ENCODE measurements at regions not wholly inside any gene's neighbourhood (a gene's known extent, or its start where the extent isn't known, plus 50 kb on each side); places are given as distances from the start of the nearest gene placed in this dataset.

- DNase-seq (ENCODE audit: low read depth in 4 of 4, low spot score in 3 of 4) = no peak
Measured at GRCh38 chr16:48905632-48906505, 295.9 kb upstream of the N4BP1 start.

- DNase-seq (ENCODE audit: low read depth in 4 of 4, low spot score in 3 of 4) = no peak
Measured at GRCh38 chr16:48904333-48904732, 294.4 kb upstream of the N4BP1 start.

GRCh38 chr16:48903039-48903438, 293.1 kb upstream of the N4BP1 start:
- DNase-seq (ENCODE audit: low read depth in 4 of 4, low spot score in 3 of 4) = no peak

DNA sequence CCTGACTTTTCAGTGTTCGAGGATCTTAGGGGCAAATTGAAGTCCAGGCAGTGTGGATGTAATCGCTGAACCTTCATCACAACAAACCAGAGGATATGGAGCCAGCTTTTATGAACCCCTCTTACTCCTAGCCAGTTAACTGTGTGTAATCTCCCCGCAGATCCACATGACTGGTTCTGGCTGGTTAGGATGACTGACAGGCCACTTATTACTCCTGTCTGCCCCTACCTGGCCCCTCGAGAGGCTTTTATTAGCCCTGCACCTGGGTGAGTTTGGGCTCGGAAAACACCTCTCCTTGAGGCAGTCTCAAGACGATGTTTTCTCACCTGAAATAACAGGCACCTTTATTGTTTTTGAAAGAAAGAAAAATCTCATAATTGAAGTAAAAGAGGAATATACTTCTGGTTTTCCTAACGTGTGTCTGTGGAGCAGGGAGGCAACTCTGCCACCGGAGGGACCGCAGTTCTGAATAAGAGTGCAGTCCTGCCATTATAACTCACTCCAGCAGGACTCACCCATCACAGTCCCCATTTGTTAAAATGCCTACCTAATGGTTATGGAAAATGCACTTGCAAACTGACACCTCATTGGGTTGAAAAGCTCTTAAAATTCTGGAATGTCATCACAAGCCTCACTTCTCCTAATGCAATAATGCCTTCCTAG, 291.9 kb upstream of the N4BP1 start:
- no peak for DNase-seq (ENCODE audit: low read depth in 4 of 4, low spot score in 3 of 4)

DNA sequence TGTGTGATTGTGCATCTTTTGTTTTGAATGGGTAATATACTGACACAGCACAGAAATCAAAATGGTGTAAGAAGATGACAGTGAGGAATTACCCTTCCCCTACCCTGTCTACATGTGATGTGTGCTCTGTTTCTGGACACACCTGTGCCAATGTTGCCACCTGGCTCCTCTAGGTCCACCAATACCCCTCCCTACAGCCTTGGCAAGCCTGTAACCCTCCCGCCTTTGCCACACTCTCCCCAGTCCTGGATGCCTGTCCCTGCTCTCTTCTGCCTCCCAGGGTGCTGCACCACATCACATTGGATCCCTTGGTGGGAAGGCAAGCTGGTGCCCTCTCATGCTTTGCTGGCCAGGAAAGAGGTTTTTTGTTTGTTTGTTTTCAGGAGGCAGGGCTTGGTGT, 289.5 kb upstream of the N4BP1 start:
- no peak for DNase-seq (ENCODE audit: low read depth in 4 of 4, low spot score in 3 of 4)

DNA sequence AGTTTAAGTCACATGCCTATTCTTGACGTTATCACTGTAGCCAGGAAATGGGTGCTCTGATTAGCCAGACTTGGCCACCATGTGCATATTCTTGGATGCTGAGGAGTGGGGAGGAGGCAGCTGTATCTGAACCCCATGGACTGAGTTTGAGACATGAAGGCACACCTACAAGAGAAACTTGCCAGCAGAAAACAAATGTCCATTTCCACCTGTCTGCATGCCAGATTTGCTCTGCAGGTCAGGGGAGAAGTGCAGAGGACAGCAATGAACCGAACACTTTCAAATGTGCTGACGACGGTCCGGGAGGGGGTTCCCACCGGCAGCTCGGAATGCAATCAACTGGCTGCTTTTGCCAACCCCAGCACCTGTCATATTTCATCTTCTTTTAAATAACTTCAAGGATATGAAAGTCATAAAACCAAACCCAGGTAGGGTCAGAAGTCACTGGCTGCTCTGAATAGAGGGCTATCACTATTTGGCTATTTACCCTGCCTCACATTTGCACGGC, 287.8 kb upstream of the N4BP1 start:
- no peak for DNase-seq (ENCODE audit: low read depth in 4 of 4, low spot score in 3 of 4)

DNA sequence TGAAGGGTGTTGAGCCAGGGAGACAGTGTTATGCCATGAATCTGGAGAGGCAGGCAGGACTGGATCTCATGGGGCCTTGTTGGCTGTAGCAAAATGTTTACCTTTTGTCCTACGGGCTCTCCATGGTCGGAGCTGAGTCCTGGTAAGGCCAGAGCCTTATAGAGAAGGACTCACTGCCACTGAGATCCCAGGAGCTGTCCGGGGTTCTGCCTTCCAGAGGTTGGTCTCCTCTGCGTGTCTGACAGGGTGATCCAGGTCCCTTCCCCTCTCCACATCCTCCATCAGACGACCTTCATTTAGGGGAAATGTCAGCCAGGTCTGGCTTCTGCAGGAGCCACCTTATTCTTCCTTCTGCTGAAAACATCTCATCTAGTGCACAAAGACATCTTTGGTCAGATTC, 285.2 kb upstream of the N4BP1 start:
- no peak for DNase-seq (ENCODE audit: low read depth in 4 of 4, low spot score in 3 of 4)

DNA sequence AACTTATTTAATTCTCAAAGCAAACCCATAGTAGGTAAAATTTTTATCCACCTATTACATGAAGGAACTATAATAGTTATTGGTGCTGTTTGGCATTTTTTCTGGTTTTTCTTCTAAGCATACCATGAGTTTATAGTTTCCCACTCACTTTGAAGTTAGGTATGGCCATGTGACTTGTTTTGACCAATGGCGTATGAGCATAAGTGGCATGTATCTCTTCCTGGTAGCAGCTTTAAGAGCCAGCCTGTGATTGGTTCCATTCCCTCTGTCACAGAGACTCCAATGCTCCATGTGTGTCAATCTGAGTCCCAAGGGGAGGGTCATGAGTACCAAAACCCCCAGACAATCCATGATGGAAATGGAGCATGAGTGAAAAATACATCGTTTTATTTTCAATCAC, 282.9 kb upstream of the N4BP1 start:
- DNase-seq (ENCODE audit: low read depth in 4 of 4, low spot score in 3 of 4) = no peak

DNA sequence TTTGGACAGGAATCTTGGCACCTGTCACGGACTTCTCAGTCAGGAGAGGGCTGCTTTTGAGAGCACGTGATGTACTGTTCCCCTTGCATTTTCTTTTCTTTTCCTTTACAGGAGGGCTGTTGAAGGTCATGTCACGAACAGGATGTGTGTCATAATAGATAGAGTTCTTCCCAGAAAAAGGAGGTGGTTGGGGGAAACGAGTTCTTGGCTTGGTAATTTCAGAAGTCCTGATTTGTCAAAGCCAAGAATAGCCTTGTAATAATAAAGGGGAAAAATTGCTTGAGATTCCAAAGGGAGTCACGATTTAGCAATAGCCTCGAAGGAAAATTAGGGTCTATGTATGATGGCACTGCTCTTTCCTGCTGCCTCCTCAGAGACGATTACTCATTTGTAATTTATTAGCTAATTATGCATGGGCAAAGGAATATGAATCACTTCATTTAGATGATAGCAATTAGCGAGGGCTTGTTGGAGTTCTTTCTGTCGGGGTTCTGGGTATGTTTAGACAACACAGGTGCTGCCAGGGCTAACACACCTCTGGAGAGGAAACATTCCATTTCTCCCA, 277.7 kb upstream of the N4BP1 start:
- no peak for DNase-seq (ENCODE audit: low read depth in 4 of 4, low spot score in 3 of 4)

- no peak for DNase-seq (ENCODE audit: low read depth in 4 of 4, low spot score in 3 of 4)
Measured at GRCh38 chr16:48885471-48885870, 275.5 kb upstream of the N4BP1 start.

GRCh38 chr16:48881272-48881671, 271.3 kb upstream of the N4BP1 start:
- no peak for DNase-seq (ENCODE audit: low read depth in 4 of 4, low spot score in 3 of 4)

DNA sequence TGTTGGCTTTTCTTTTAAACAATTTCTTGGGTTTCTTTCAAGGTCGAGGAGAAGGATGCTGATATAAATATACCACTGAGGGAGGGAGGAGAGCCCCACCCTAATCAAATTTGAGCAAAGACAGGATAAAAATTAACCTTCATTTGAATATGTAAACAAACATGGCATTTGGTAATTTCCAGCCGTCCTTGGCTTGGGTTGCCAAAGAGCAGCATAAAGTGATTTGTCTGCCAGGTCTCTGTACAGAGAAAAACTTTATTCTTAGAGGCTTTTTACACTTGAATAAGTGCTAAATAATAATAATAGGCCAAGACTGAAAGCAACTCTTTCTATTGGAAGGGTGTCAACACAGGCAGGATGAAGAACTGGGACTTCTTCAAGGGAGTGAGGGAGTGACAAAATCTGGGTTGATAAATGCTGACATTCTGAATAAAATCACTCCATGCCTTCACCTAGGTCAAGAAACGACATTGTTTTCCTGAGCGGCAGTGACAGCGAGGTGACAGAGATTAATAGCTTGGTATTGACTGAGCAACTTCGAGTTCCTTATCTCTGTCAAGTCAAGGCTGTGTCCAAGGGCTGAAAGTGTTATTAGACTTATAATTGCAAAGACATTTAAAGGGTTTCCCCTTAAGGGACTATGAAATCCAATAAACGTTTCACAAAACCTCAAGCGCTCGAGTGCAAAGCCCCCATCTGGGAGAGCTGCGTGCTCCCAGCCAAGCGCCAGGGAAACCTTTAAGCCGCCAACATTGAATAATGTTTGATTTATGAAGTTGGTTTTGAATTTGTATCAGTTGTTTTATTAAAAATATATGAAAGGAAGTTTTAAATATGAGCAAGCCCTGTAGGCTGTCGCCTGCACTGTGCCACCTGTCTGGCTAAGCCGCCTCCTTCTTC, 269.5 kb upstream of the N4BP1 start:
- DNase-seq (ENCODE audit: low read depth in 4 of 4, low spot score in 3 of 4) = no peak

GRCh38 chr16:48877946-48878345, 268.0 kb upstream of the N4BP1 start:
- DNase-seq (ENCODE audit: low read depth in 4 of 4, low spot score in 3 of 4) = no peak

DNA sequence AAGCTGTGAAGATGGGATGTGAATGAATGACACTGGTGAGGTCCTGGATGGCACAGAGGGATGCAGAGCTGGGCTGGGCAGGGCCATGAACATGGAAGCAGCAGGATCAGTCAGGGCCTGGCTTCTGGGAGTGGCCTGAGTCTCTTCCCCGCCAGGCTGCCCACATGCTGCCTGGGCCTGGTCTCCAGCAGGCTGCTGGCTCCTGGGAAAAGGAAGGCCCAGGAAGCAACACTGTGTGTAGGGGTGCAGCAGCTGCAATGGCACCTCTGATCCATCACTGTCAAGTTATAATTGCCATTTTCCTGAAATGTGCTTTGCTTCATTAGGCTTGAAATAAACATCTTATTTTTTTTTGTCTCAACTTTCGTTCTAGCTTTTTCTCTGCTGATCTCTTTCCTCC, 260.2 kb upstream of the N4BP1 start:
- DNase-seq (ENCODE audit: low read depth in 4 of 4, low spot score in 3 of 4) = no peak

GRCh38 chr16:48865520-48865919, 255.5 kb upstream of the N4BP1 start:
- no peak for DNase-seq (ENCODE audit: low read depth in 4 of 4, low spot score in 3 of 4)

- DNase-seq (ENCODE audit: low read depth in 4 of 4, low spot score in 3 of 4) = no peak
Measured at GRCh38 chr16:48864055-48864454, 254.1 kb upstream of the N4BP1 start.

DNA sequence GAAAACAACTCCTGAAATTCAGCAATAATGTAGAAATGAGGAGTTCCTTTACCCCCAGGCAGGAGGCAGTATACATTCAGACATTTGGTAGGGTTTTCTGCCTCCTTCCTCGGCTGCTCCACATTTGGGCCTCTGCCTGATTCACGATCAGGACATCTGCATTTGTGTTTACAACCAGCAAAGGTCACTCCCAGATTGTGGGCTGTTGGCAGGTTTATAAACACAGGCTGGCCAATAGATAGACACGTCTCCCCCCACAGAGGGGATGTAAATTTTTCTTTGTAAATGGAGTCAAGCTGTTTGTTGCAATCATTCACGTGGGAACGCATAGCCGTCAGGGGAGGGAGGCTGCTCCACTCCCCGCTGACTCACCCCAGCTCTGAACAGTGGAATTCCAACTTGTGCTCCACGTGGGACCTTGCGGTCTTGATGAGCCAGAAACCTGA, 252.1 kb upstream of the N4BP1 start:
- no peak for DNase-seq (ENCODE audit: low read depth in 4 of 4, low spot score in 3 of 4)

DNA sequence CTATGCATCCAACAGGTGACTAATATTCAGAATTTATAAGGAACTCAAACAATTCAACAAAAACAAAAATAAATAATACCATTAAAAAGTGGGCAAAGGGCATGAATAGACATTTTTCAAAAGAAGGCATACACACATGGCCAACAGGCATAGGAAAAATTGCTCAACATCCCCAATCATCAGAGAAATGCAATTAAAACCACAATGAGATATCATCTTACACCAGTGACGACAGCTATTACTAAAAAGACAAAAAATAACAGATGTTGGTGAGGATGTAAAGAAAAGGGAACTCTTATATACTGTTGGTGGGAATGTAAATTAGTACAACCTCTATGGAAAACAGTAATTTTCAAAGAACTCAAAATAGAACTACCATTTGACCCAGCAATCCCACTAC, 250.4 kb upstream of the N4BP1 start:
- DNase-seq (ENCODE audit: low read depth in 4 of 4, low spot score in 3 of 4) = no peak

DNA sequence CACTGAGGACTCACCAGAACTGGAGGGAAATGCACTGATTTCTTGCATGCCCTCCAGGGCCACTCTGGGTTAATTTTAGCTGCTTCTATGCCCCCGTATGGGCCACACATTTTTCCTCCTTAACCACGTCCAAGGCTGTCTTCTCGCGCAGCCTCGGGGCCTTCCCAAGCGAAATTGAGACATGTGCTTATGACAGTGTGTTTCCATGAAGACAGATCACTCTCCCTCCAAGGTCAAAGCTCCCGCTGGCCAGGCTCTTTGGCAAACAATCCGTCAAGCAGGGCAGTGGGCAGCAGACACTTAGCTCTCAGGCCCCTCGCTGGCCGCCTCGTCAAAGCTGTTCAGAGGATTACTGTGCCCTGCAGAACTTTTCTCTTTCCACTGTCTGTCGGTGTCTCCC, 243.0 kb upstream of the N4BP1 start:
- DNase-seq (ENCODE audit: low read depth in 4 of 4, low spot score in 3 of 4) = no peak

DNA sequence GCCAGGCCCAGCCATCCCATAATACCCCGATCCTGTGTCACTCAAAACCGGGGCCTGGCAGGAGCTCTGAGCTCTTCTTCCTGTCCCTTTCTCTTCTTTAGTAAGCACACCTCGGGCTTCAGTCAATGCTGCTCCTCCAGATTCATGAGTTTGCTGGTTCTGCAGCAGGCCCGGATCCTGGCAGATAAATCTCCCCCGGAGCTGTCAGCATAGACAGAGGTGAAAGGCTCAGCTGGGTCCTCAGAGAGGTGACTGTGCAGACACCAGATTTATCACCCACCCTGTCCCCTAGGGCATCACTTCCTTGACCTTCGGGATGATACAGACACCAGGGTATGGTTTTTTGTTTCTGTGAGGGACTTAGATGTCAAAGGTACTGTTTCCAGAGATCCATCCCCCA, 242.5 kb upstream of the N4BP1 start:
- DNase-seq (ENCODE audit: low read depth in 4 of 4, low spot score in 3 of 4) = no peak
